ENCODE measurements at regions not wholly inside any gene's neighbourhood (a gene's known extent, or its start where the extent isn't known, plus 50 kb on each side); places are given as distances from the start of the nearest gene placed in this dataset.

- DNase-seq (ENCODE audit: low spot score), result no peak
Observed at GRCh38 chr6:125491860-125492618, 190.3 kb upstream of the HDDC2 start.

- no peak for DNase-seq (ENCODE audit: low spot score)
Observed at GRCh38 chr6:125498606-125499005, 196.8 kb upstream of the HDDC2 start.

GRCh38 chr6:125499535-125499934, 197.8 kb upstream of the HDDC2 start:
- no peak for DNase-seq (ENCODE audit: low spot score)

DNA sequence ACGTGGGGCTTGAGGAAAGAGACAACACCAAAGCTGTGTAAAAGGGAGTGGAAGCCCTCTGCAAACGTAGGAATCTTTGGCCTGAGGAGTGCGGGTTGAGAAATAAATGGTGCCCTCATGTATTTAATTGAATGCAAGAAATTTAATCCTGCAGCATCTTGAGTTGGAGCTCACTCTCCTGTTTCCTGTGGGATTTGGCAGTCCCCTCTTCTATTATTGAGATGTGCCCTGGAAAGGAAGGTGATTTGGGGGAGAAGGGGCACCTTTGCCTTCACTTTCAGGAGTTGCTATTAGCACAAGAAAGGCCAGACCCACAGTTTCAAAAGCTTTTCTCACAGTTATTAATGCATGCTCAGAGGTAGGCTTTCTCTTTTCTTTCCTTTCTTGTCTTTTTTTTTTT, 201.4 kb upstream of the HDDC2 start:
- no peak for DNase-seq (ENCODE audit: low spot score)

DNA sequence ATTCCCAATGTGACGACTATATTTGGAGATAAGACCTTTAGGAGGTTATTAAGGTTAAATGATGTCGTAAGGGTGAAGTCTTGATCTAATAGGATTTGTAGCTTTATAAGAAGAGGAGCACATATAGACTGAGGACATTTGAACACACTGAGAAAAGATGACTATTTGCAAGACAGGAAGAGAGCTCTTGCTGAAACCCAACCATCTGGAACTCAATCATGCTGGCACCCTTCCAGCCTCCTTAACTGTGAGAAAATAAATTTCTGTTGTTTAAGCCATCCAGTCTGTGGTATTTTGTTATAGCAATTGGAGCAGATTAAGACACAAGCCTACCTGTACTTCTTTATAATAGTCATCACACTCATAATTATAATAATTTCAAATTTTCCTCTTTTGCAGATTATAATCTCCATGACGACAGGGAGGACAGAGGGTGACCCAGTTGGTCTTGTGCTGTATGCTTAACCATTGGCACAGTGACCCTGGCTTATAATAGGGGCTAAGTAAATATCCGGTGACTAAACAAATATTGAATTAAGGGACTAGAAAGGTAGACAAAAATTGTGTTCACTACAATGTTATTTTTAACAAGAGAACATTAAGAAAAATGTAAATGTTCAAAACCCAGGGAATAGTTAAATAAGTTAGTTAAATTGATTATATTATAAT, 206.4 kb upstream of the HDDC2 start:
- peak; percentile 49 for DNase-seq (ENCODE audit: low spot score)

DNA sequence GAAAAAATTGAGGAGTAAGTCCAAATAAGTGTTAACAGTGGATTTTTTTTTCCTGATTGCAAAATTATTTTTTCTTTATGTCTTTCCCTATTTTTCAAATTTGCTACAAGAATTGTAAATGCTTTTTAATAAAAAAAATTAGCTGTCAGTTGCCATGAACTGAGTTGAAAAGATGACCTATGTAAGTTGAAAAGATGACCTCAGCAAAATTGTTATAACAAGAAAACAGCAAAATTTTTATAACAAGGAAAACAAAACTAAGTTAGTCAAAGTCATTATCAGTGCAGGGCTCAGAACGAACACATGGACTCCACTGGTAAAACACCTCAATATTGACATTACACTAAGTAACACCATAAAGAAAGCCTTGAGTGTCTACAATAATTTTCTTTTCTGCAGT, 207.0 kb upstream of the HDDC2 start:
- DNase-seq (ENCODE audit: low spot score), result no peak

DNA sequence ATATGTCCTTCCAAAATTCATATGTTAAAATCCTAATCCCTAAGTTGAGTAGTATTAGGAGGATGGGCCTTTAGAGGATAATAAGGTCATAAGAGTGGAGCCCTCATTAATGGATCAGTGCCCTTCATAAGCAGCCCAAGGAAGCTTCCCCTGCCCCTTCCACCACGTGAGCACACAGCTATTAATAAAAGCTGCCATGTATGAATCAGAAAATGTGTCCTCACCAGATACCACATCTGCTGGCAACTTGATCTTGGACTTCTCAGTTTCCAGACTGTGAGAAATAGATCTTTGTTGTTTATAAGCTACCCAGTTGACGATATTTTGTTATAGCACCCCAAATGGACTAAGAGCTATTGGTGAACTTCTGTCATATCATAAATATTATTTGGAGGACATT, 207.7 kb upstream of the HDDC2 start:
- DNase-seq (ENCODE audit: low spot score), result no peak

DNA sequence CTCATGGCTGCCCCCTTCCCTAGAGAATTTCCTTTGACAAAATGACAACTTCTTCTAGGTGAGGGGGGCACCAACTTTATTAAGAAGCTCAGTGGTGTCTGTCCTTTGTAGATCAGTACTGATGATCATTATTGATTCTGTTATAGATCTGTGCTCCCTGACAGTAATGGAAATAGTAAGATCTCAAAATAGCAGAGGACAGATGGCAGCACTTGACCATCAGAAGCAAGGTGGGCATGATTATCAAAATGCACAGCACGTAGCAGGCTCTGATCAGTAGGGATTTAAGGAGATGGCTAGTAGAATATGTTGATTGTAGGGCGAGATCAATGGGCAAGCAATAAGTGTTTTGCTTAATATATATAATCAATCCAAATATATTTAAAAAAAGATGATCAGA, 208.6 kb upstream of the HDDC2 start:
- DNase-seq (ENCODE audit: low spot score), result no peak

GRCh38 chr6:125511809-125512396, 210.1 kb upstream of the HDDC2 start:
- DNase-seq (ENCODE audit: low spot score), result no peak

DNA sequence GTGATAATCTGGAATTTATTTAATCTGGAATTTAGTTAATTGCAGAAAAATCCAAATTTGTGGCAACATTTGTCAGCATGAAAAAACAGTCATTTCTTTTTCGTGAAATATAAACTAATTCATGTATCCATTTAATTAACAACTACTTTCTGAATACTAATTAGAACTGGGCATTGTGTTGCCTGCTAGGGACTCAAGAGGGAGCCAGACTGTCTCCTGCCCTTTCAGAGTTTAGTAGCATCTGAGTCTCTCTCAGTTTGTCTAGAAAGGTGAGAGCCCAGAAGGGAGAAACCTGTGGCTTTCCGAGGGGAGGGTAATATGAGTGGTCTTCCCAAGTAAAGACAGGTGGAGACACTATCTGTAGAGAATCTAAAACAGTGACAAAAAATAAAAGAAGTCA, 210.9 kb upstream of the HDDC2 start:
- DNase-seq (ENCODE audit: low spot score), result peak; percentile 39

DNA sequence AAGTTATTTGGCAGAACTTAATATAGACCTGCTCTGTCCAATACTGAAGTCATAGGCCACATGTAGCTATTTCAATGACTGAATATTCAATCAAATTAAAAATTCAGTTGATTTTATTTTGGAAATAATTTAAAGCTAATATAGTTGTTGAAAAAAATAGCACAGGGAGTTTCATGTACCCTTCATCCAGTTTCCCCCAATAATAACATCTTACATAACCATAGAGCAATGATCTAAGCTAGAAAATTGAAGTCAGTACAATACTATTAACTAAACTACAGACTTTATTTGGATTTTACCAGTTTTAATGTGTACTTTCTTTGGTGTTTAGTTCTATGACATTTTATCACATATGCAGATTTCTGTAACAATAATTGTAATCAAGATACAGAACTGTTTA, 212.2 kb upstream of the HDDC2 start:
- DNase-seq (ENCODE audit: low spot score), result no peak

DNA sequence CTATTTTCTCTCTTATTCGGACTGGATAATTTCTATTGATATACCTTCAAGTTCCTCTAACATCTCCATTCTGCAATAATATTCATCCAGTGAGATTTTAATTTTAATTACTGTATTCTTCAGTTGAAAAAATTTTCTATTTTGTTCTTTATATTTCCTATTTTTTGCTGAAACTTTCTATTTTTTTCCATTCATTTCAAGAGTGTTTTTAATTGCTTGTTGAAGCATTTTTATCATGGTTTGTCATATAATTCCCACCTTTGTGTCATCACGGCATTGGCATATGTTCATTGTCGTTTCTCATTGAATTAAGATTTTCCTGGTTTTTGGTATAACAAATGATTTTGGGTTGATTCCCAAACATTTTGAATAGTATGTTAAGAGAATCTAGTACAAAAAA, 214.9 kb upstream of the HDDC2 start:
- no peak for DNase-seq (ENCODE audit: low spot score)

GRCh38 chr6:125519367-125519766, 217.6 kb upstream of the HDDC2 start:
- DNase-seq (ENCODE audit: low spot score), result no peak

DNA sequence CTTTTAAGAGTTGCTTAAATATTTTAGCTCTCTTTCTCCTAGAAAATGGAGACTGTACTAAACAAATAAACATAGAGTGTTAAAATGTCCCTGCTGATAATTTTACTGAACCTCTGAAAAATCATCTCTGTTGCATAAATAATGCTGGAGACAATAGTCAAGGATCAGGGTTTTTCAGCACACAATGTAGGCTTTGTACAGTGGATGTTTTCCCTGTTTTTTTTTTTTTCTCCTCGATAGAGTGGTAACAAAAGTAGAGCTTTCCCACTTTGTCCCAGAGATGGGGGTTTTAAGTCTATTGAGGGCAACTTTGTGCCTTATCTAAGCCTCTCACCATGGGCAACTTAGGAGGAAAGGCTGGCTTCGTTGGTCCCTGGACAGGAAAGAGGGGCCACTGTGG, 222.6 kb upstream of the HDDC2 start:
- DNase-seq (ENCODE audit: low spot score), result no peak

DNA sequence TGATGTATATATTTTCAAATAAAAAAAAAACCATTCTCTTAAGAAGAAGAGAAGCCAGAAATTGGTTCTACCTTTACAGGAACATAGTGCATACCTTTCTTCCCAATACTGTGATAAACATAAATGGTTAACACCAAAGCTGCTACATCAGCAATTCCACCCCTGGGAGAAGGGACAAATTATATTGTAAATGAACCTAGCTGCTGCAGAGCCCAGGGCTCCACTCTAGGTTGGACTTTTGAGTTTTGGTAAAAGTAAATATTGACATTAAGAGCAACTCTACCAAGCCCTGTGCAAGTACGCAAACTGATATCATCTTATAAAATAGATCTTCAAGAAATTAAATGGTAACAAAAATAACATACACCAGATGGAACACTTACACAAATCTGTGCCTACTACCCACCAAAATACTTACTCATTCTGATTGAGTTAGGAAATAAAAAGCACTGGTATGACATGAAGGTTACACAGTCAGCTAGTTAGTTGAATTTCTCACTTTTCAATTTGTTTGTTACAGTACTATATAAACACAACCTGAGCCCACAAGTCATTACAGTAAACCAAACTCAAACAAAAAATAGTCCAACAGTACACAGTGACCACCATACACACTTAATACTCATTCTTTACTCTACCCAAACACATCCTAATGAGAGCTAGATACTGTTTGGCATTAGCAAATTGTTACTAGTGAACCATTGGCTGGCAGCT, 223.3 kb upstream of the HEY2 start:
- DNase-seq (ENCODE audit: low spot score), result no peak

DNA sequence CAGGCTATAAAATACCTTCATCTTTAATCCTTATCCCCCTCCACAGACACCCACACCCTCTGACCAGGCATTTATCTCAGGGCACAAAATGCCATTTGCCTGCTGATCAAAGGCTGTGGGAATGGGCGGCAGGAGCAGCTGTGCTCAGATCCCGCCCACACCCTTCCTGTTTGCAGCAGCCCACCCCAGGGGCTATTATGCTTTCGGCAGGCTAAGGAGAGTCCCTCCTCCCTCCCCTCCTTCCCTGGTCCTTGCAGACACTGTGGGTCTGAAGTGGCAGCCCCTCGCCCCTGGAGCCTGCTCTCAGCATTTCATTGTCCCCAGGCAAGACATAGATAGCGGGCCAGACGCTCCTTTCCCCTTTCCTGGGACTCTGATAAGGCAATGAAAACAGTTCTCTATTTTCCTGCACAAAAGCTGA, 220.8 kb upstream of the HEY2 start:
- DNase-seq (ENCODE audit: low spot score), result no peak

GRCh38 chr6:125529061-125529460, 220.4 kb upstream of the HEY2 start:
- DNase-seq (ENCODE audit: low spot score), result no peak

- no peak for DNase-seq (ENCODE audit: low spot score)
Observed at GRCh38 chr6:125533710-125534397, 215.6 kb upstream of the HEY2 start.

DNA sequence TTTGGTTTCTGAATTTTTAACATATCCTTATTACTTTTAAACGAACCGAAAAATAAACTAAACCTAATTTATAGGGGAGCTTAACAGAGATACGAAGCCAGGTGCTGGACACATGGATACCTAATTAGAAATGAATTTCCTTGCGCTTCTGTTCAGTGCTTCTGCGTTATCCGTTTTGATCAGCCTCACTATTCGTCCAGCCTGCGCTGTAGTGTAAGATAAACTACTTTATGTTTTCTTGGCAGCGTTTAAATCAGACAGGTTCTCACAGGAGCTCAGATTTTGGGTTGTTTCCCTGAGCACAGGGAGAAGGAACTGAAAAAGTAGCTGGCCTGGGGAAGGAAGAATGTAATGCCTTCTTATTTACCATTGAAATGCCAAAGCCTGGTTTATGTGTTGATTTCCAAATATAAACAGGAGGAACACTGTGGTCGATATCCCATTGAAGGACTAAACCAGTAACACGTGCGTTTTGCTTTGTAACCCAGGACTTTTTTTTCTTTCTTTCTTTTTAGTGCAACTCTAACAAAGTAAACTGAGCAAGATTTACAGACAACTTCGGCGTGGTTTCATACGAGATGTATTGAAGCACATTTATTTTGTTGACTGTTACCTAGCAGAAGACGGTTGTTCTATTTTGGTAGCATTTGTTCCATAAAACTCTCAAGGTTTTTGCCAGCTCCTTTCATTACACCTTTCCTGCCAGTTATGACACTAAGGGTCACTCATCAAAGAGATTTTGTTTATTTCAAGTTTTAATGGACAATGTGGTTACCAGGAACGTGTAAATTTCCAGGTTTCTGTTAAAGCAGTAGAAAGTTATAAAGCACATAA, 214.8 kb upstream of the HEY2 start:
- no peak for DNase-seq (ENCODE audit: low spot score)

DNA sequence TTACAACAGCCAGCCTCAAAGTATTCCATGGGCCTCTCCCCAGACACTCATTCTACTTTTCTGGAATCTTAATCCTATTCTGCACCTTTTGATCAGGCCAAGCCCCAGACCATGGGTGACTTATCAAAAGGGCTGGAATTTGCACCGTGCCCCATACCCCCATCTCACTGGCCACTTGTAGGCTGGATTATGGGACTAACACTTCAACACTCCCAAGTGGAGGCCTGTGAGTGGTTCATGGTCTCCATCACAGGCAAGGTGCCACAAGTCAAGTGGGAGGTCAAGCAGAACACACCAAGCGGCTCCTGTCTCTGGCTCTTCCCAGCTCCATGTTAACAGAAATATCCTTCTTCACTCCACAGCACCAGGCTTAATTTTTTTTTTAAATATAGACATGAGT, 212.3 kb upstream of the HEY2 start:
- DNase-seq (ENCODE audit: low spot score), result no peak

DNA sequence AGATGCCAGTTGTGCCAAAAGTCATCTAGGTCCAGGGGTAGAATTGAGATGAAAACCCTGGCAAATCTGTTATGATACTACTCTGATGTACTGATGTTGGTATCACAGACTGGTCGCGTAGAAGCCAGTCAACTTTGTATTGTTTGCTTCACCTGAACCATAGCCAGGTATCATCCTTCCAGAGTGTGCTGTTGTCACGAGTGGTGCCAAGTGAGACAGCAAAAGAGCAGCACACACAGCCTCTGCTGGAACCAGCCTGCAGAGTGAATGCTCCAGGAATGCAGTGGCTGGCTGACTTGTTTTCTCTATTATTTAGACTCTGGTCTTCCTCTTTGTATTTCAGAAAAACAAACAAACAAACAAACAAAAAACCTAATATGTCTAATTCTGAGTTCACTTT, 209.5 kb upstream of the HEY2 start:
- no peak for DNase-seq (ENCODE audit: low spot score)
